Ovary (tissue), 7 donors: ENCODE measurements at regions not wholly inside any gene's neighbourhood (a gene's known extent, or its start where the extent isn't known, plus 50 kb on each side); places are given as distances from the start of the nearest gene placed in this dataset.
"Not testable (repeated sequence)": the region's sequence is repeated elsewhere in the genome, so short reads cannot be mapped to it uniquely, and the experiment has no call there.

ENCODE experiments used
- DNase-seq, 5 donors: peaks; one replicate each; pipeline ENCODE4 v3.0.0-alpha.2; 2019 to 2020
- H3K27ac ChIP-seq, 2 donors: fragments of 200-600 bp; one replicate each; pipeline versions ENCODE4 v1.5.1 to v1.8.0; 2019 to 2022
- H3K27me3 ChIP-seq: fragments of 200-600 bp; one replicate; pipeline ENCODE4 v1.8.0; 2022
- H3K36me3 ChIP-seq: fragments of 200-600 bp; sonication (generic); one replicate; pipeline ENCODE4 v1.5.1; 2019
- H3K4me1 ChIP-seq: one replicate; pipeline ENCODE4 v1.8.1; 2013; ENCODE audit warnings: mild to moderate bottlenecking, moderate library complexity; ENCODE audit not compliant: insufficient read depth
- H3K4me3 ChIP-seq: fragments of 200-600 bp; sonication (generic); one replicate; pipeline ENCODE4 v1.5.1; 2017
- H3K9me3 ChIP-seq, 2 donors: fragments of 200-600 bp in 1 of 2; sonication (generic) in 1 of 2; one replicate each; pipeline versions ENCODE4 v1.5.1 to v1.8.1; 2013 to 2019; ENCODE audit warnings: mild to moderate bottlenecking in 1 of 2, moderate library complexity in 1 of 2
- EP300 ChIP-seq: sonication (generic); formaldehyde crosslinking; IDR thresholded peaks from one replicate; pipeline ENCODE4 v1.6.1; 2017; ENCODE audit warnings: antibody characterized with exemption
- POLR2A ChIP-seq: fragments of 450-650 bp; IDR thresholded peaks from one replicate; pipeline ENCODE4 v1.6.1; 2017; ENCODE audit warnings: antibody characterized with exemption, mild to moderate bottlenecking, moderate library complexity
- WGBS, 3 donors: extraction: QIAGEN DNeasy Blood & Tissue Kit in 1 of 3; methylation state at CpG; one replicate each; pipeline versions ENCODE4 v1.1.5 to v1.1.7; 2013 to 2017; 5-methylcytosine and 5-hydroxymethylcytosine counted together
- intact Hi-C, 4 donors: fragments of 100-400 bp; cut with DNase I; formaldehyde crosslinking; loops; one replicate each; pipeline versions ENCODE4 v1.11.0 to v1.15.1; 2022 to 2023
- TF ChIP-seq, protein P1 (sequence below), 3 donors: fragments of 450-650 bp in 2 of 3; fragments of 200-600 bp in 1 of 3; IDR thresholded peaks; one replicate each; pipeline versions ENCODE4 v1.5.1 to v1.8.0; 2016 to 2022; ENCODE audit warnings: antibody characterized with exemption in 3 of 3, mild to moderate bottlenecking in 1 of 3
- donor health status: DM: no; HTN: no; CAD: no; lungs with moderate emphysema.
- donor health status: DM: no; HTN: no; CAD: no.
- donor health status: Bipolar disorder and iron deficiency.
- donor health status: DM: no; HTN: no; CAD: no.
- donor health status: DM: yes; HTN: yes; CAD: no.

DNA sequence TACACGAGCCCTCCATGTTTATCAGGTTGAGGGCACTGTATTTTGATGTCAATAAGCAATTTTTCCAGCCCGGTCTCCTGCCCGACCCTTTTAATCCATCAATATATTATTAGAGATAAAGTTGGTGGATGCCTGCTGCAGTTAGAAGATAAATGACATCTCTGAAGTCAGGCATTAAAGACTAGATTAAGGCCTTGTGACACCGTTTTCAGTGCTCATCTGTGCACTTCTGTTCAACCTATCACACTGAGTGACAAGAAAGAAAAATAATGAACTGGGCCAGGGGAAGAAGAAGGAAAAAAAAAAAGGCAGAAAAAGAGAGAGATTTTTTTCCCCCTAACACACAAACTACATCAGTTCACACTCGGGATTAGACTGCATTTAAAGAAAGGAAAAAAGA, 371.8 kb downstream of the IL20RB start:
- Histone ChIP-seq H3K27me3 (no peaks in the 10 kb centered on the region), H3K9me3 (no peaks in the 10 kb centered on the region), H3K27ac (no peak overlapping the region), H3K4me1 (no peaks in the 10 kb centered on the region), H3K4me3 (no peak overlapping the region), H3K36me3 (no peaks in the 10 kb centered on the region)
- TF ChIP-seq EP300 (no peak), POLR2A (no peak)
- TF ChIP-seq, protein P1, sequence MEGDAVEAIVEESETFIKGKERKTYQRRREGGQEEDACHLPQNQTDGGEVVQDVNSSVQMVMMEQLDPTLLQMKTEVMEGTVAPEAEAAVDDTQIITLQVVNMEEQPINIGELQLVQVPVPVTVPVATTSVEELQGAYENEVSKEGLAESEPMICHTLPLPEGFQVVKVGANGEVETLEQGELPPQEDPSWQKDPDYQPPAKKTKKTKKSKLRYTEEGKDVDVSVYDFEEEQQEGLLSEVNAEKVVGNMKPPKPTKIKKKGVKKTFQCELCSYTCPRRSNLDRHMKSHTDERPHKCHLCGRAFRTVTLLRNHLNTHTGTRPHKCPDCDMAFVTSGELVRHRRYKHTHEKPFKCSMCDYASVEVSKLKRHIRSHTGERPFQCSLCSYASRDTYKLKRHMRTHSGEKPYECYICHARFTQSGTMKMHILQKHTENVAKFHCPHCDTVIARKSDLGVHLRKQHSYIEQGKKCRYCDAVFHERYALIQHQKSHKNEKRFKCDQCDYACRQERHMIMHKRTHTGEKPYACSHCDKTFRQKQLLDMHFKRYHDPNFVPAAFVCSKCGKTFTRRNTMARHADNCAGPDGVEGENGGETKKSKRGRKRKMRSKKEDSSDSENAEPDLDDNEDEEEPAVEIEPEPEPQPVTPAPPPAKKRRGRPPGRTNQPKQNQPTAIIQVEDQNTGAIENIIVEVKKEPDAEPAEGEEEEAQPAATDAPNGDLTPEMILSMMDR (IDR thresholded peaks at IDR 0.05) = no peak
- no peak for DNase-seq
- WGBS, 3 donors = 32 to 44% (median 39%) methylated on average over 5 of the region's 5 CpGs
- intact Hi-C loops = no loop called here

DNA sequence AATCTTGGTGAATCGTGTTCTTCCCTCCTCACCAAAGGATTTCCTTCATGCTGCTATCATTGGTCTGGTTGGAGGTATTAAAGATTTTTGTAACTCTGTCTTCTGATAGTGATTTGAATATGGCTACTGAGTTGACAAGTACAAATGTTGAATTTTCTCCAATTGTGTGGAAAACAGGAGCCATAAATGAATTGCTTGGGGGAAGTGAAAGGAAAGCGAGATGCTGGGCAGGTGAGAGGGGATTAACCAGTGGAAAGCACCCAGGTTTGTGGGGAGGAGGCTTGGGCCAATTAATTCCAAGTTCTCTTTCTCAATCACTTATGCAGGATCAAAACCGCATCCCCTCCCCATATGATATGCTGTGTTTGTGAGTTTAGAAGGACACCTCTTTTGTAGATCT, 372.5 kb downstream of the IL20RB start:
- WGBS, 3 donors = 82 to 87% (median 86%) methylated on average over 3 of the region's 3 CpGs
- Histone ChIP-seq H3K4me1 (no peaks in the 10 kb centered on the region), H3K27me3 (no peaks in the 10 kb centered on the region), H3K36me3 (no peaks in the 10 kb centered on the region), H3K4me3 (no peak overlapping the region), H3K9me3 (no peaks in the 10 kb centered on the region), H3K27ac (no peak overlapping the region)
- intact Hi-C loops = no loop called here
- DNase-seq = no peak
- TF ChIP-seq, protein P1 (IDR thresholded peaks at IDR 0.05) = no peak
- no peak for TF ChIP-seq POLR2A
- TF ChIP-seq EP300 = no peak

DNA sequence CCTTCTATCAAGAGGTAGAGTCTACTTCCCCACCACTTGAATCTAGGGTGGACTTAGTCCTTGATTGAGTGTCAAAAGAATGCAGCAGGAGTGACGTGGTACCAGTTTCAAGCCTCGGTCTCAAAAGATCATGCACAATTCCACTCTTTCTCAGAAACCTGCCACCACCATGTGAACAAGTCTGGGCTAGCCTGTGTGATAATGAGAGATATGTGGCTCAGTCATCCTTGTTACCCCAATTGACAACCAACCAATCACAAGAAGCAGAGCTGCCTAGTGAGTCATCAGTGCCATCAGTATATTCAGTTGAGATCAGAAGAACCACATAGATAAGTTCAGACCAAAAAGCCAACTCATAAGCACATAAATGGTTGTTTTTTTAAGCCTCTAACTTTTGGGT, 374.5 kb downstream of the IL20RB start:
- 83 to 89% (median 88%) methylated on average over 2 of the region's 2 CpGs for WGBS, 3 donors
- Histone ChIP-seq H3K36me3 (no peaks in the 10 kb centered on the region), H3K9me3 (no peaks in the 10 kb centered on the region), H3K4me1 (no peaks in the 10 kb centered on the region), H3K27ac (no peak overlapping the region), H3K27me3 (no peaks in the 10 kb centered on the region), H3K4me3 (no peak overlapping the region)
- DNase-seq = no peak
- intact Hi-C loops = no loop called here
- TF ChIP-seq, protein P1 (IDR thresholded peaks at IDR 0.05) = no peak
- TF ChIP-seq POLR2A (no peak), EP300 (no peak)

DNA sequence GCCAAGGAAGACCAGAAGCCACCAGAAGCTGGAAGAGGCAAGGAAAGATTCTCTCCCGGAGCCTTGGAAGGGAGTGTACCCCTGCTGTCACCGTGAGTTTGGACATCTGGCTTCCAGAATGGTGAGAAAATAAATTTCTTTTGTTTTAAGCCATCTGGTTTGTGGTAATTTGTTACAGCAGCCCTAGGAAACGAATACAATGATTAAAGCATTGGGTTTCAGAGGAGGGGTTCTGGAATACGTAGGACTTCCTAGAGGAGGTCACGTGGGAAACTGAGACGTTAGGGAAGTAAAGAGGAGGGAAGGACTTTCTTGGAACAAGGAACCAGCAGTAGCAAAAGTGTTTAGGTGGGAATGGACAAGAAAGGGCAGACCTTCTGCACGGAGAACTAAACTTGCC, 377.7 kb downstream of the IL20RB start:
- intact Hi-C loops = no loop called here
- H3K36me3 ChIP-seq = no peaks in the 10 kb centered on the region
- no peak for DNase-seq

DNA sequence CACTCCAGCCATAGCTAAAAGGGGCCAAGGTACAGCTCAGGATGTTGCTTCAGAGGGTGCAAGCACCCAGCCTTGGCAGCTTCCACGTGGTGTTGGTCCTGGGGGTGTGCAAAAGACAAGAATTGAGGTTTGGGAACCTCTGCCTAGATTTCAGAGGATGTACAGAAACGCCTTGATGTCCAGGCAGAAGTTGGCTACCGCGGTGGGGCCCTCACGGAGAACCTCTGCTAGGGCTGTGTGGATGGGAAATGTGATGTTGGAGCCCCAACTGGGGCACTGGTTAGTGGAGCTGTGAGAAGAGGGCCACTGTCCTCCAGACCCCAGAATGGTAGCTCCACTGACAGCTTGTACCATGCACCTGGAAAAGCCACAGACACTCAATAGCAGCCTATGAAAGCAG, 380.6 kb downstream of the IL20RB start:
- WGBS, 3 donors = 72 to 84% (median 79%) methylated on average over 5 of the region's 5 CpGs
- H3K27ac ChIP-seq, H3K4me3 ChIP-seq, H3K27me3 ChIP-seq, intact Hi-C loops, DNase-seq, H3K36me3 ChIP-seq, H3K4me1 ChIP-seq, H3K9me3 ChIP-seq: not testable (repeated sequence)

More for the DNA sequence above, 377.7 kb downstream of the IL20RB start:
- Histone ChIP-seq H3K4me3 (no peak overlapping the region), H3K4me1 (no peaks in the 10 kb centered on the region), H3K9me3 (no peaks in the 10 kb centered on the region), H3K27me3 (no peaks in the 10 kb centered on the region), H3K27ac (no peak overlapping the region)
- TF ChIP-seq, protein P1 (IDR thresholded peaks at IDR 0.05) = no peak
- TF ChIP-seq POLR2A (no peak), EP300 (no peak)
- WGBS, 3 donors = 9 to 16% (median 11%) methylated on average over 7 of the region's 7 CpGs
